Transverse colon (tissue), 4 donors: ENCODE measurements at regions not wholly inside any gene's neighbourhood (a gene's known extent, or its start where the extent isn't known, plus 50 kb on each side); places are given as distances from the start of the nearest gene placed in this dataset.

Experiments
- DNase-seq: peaks from one replicate; pipeline ENCODE4 v3.0.0-alpha.2; 2019
- H3K27ac ChIP-seq, 4 donors: fragments of 200-600 bp; sonication (generic); 2 replicates each; pipeline ENCODE4 v1.5.1; 2016 to 2018; ENCODE audit warnings: inconsistent platforms in 4 of 4
- H3K27me3 ChIP-seq: fragments of 200-600 bp; sonication (generic); 2 replicates; pipeline ENCODE4 v1.5.1; 2017; ENCODE audit warnings: inconsistent platforms
- H3K36me3 ChIP-seq, 4 donors: fragments of 200-600 bp; sonication (generic); 2 replicates each; pipeline ENCODE4 v1.5.1; 2017 to 2019; ENCODE audit warnings: inconsistent platforms in 4 of 4
- H3K4me1 ChIP-seq, 4 donors: fragments of 200-600 bp; sonication (generic); 2 replicates each; pipeline ENCODE4 v1.5.1; 2017 to 2020; ENCODE audit warnings: inconsistent platforms in 4 of 4
- H3K4me3 ChIP-seq, 4 donors: fragments of 200-600 bp; sonication (generic); 1 replicate in 1 of 4; 2 replicates in 3 of 4; pipeline versions ENCODE4 v1.5.1 to v1.6.1; 2017 to 2019; ENCODE audit warnings: inconsistent platforms in 4 of 4
- H3K9me3 ChIP-seq, 2 donors: fragments of 200-600 bp; sonication (generic); 2 replicates each; pipeline ENCODE4 v1.5.1; 2017 to 2019; ENCODE audit warnings: inconsistent platforms in 2 of 2
- CTCF ChIP-seq, 5 experiments: fragments of 200-600 bp in 3 of 5; fragments of 450-650 bp in 2 of 5; sonication (generic) in 3 of 5; IDR thresholded peaks; 1 replicate in 2 of 5; 2 replicates in 3 of 5; pipeline ENCODE4 v1.5.1; 2016 to 2017; ENCODE audit warnings: antibody characterized with exemption in 5 of 5, inconsistent platforms in 3 of 5, mild to moderate bottlenecking in 2 of 5, moderate library complexity in 1 of 5
- EP300 ChIP-seq: sonication (generic); formaldehyde crosslinking; IDR thresholded peaks from one replicate; pipeline ENCODE4 v1.6.1; 2017; ENCODE audit warnings: antibody characterized with exemption, low read depth
- POLR2A ChIP-seq: fragments of 450-650 bp; IDR thresholded peaks from one replicate; pipeline ENCODE4 v1.6.1; 2016; ENCODE audit warnings: antibody characterized with exemption, mild to moderate bottlenecking, moderate library complexity
- POLR2AphosphoS5 ChIP-seq, 3 donors: sonication (generic); formaldehyde crosslinking; IDR thresholded peaks; one replicate each; pipeline ENCODE4 v1.6.1; 2016; ENCODE audit warnings: antibody characterized with exemption in 3 of 3
- WGBS, 2 donors: methylation state at CpG; one replicate each; pipeline ENCODE4 v1.1.5; 2018; ENCODE audit warnings: low coverage in 1 of 2; 5-methylcytosine and 5-hydroxymethylcytosine counted together
- in situ Hi-C, 4 donors: fragments of 200-750 bp; cut with MboI; loops; one replicate each; pipeline versions ENCODE4 v1.15.0 to v1.15.1; 2017; ENCODE audit warnings: low sequenced_read_pairs in 3 of 4, low pct_ligation_motif_present in 1 of 4, low pct_unique_long_range_greater_than_20kb in 1 of 4
- intact Hi-C: fragments of 100-400 bp; cut with DNase I; formaldehyde crosslinking; loops from one replicate; pipeline ENCODE4 v1.15.1; 2023; ENCODE audit warnings: low total_unique reads

- no peak for TF ChIP-seq POLR2A
- no peak for TF ChIP-seq POLR2AphosphoS5 (IDR thresholded peaks at IDR 0.05)
- no peak for TF ChIP-seq EP300
- TF ChIP-seq CTCF (IDR thresholded peaks at IDR 0.05): no peak
- no peaks in the 10 kb centered on the region for H3K36me3 ChIP-seq
- no peaks in the 10 kb centered on the region for H3K4me1 ChIP-seq
- DNase-seq: no peak
- in situ Hi-C loops: no loop called here
- intact Hi-C loops: no loop called here
- no peak overlapping the region for H3K4me3 ChIP-seq
- H3K9me3 ChIP-seq: no peaks in the 10 kb centered on the region
- H3K27me3 ChIP-seq: no peaks in the 10 kb centered on the region
- WGBS, 2 donors: 81 to 91% methylated on average over 3 of the region's 3 CpGs
- H3K27ac ChIP-seq: no peak overlapping the region
Observed at GRCh38 chr2:84175970-84176369, 283.1 kb downstream of the SUCLG1 start.

- Histone ChIP-seq H3K27me3 (no peaks in the 10 kb centered on the region), H3K4me3 (no peak overlapping the region), H3K27ac (no peak overlapping the region), H3K36me3 (no peaks in the 10 kb centered on the region), H3K4me1 (no peaks in the 10 kb centered on the region), H3K9me3 (no peaks in the 10 kb centered on the region)
- intact Hi-C loops: no loop called here
- in situ Hi-C loops: no loop called here
- TF ChIP-seq POLR2AphosphoS5 (IDR thresholded peaks at IDR 0.05): no peak
- no peak for TF ChIP-seq EP300
- no peak for TF ChIP-seq CTCF (IDR thresholded peaks at IDR 0.05)
- TF ChIP-seq POLR2A: no peak
- no peak for DNase-seq
- WGBS, 2 donors: 60% methylated on average over 1 of the region's 1 CpG; no CpG with 5 or more reads in 1 of the 2 donors
Observed at GRCh38 chr2:84175340-84175739, 283.7 kb downstream of the SUCLG1 start.

- no peak for TF ChIP-seq POLR2AphosphoS5 (IDR thresholded peaks at IDR 0.05)
- TF ChIP-seq EP300: no peak
- TF ChIP-seq POLR2A: no peak
- TF ChIP-seq CTCF (IDR thresholded peaks at IDR 0.05): no peak
- no peaks in the 10 kb centered on the region for H3K27me3 ChIP-seq
- H3K4me3 ChIP-seq: no peak overlapping the region
- no peak overlapping the region for H3K27ac ChIP-seq
- no peaks in the 10 kb centered on the region for H3K9me3 ChIP-seq
- in situ Hi-C loops: no loop called here
- DNase-seq: no peak
- no peaks in the 10 kb centered on the region for H3K4me1 ChIP-seq
- WGBS, 2 donors: 43 to 53% methylated on average over 1 of the region's 1 CpG
- no peaks in the 10 kb centered on the region for H3K36me3 ChIP-seq
- intact Hi-C loops: no loop called here
Observed at GRCh38 chr2:84173041-84173440, 286.0 kb downstream of the SUCLG1 start.

GRCh38 chr2:84170979-84171378 lies 288.1 kb downstream of the SUCLG1 start:
- H3K27ac ChIP-seq: no peak overlapping the region
- intact Hi-C loops: no loop called here
- DNase-seq: no peak
- TF ChIP-seq POLR2A: no peak
- TF ChIP-seq CTCF (IDR thresholded peaks at IDR 0.05): no peak
- TF ChIP-seq EP300: no peak
- TF ChIP-seq POLR2AphosphoS5 (IDR thresholded peaks at IDR 0.05): no peak
- H3K4me1 ChIP-seq: no peaks in the 10 kb centered on the region
- H3K4me3 ChIP-seq: no peak overlapping the region
- no peaks in the 10 kb centered on the region for H3K27me3 ChIP-seq
- H3K9me3 ChIP-seq: no peaks in the 10 kb centered on the region
- in situ Hi-C loops: no loop called here
- WGBS, 2 donors: 71 to 76% methylated on average over 1 of the region's 1 CpG
- no peaks in the 10 kb centered on the region for H3K36me3 ChIP-seq
